Fibroblast of skin of right biceps (primary cell): ENCODE measurements at regions not wholly inside any gene's neighbourhood (a gene's known extent, or its start where the extent isn't known, plus 50 kb on each side); places are given as distances from the start of the nearest gene placed in this dataset.

Experiments
- DNase-seq: peaks from one replicate; pipeline ENCODE4 v3.0.0-alpha.2; 2013

GRCh38 chr7:26520483-26520882, 228.8 kb downstream of the SNX10 start:
- no peak for DNase-seq

GRCh38 chr7:26522633-26523032, 231.0 kb downstream of the SNX10 start:
- DNase-seq = no peak

- DNase-seq = no peak
Measured at GRCh38 chr7:26525398-26526264, 234.0 kb downstream of the SNX10 start.

GRCh38 chr7:26526265-26526587, 234.6 kb downstream of the SNX10 start:
- DNase-seq = no peak

- no peak for DNase-seq
Measured at GRCh38 chr7:26531926-26532325, 240.3 kb downstream of the SNX10 start.

GRCh38 chr7:26532471-26532870, 240.8 kb downstream of the SNX10 start:
- DNase-seq = no peak

- no peak for DNase-seq
Measured at GRCh38 chr7:26533217-26533616, 241.6 kb downstream of the SNX10 start.

GRCh38 chr7:26534649-26535482, 243.2 kb downstream of the SNX10 start:
- DNase-seq = no peak

- DNase-seq = no peak
Measured at GRCh38 chr7:26535483-26536007, 243.9 kb downstream of the SNX10 start.

- no peak for DNase-seq
Measured at GRCh38 chr7:26538216-26538615, 246.6 kb downstream of the SNX10 start.

- DNase-seq = no peak
Measured at GRCh38 chr7:26538689-26539088, 247.0 kb downstream of the SNX10 start.

GRCh38 chr7:26543340-26543739, 251.7 kb downstream of the SNX10 start:
- DNase-seq = no peak

- no peak for DNase-seq
Measured at GRCh38 chr7:26543951-26544350, 252.3 kb downstream of the SNX10 start.

GRCh38 chr7:26546508-26547053, 254.9 kb downstream of the SNX10 start:
- DNase-seq = no peak

- DNase-seq = no peak
Measured at GRCh38 chr7:26547156-26547555, 255.5 kb downstream of the SNX10 start.

GRCh38 chr7:26549281-26549944, 257.8 kb downstream of the SNX10 start:
- no peak for DNase-seq

- no peak for DNase-seq
Measured at GRCh38 chr7:26550492-26550891, 258.8 kb downstream of the SNX10 start.

- no peak for DNase-seq
Measured at GRCh38 chr7:26551740-26552139, 260.1 kb downstream of the SNX10 start.

- DNase-seq = no peak
Measured at GRCh38 chr7:26553128-26553527, 261.5 kb downstream of the SNX10 start.

- no peak for DNase-seq
Measured at GRCh38 chr7:26553582-26553981, 261.9 kb downstream of the SNX10 start.

- no peak for DNase-seq
Measured at GRCh38 chr7:26554952-26555351, 263.3 kb downstream of the SNX10 start.

- DNase-seq = no peak
Measured at GRCh38 chr7:26556061-26556881, 264.6 kb downstream of the SNX10 start.
